ENCODE measurements at regions not wholly inside any gene's neighbourhood (a gene's known extent, or its start where the extent isn't known, plus 50 kb on each side); places are given as distances from the start of the nearest gene placed in this dataset.

DNA sequence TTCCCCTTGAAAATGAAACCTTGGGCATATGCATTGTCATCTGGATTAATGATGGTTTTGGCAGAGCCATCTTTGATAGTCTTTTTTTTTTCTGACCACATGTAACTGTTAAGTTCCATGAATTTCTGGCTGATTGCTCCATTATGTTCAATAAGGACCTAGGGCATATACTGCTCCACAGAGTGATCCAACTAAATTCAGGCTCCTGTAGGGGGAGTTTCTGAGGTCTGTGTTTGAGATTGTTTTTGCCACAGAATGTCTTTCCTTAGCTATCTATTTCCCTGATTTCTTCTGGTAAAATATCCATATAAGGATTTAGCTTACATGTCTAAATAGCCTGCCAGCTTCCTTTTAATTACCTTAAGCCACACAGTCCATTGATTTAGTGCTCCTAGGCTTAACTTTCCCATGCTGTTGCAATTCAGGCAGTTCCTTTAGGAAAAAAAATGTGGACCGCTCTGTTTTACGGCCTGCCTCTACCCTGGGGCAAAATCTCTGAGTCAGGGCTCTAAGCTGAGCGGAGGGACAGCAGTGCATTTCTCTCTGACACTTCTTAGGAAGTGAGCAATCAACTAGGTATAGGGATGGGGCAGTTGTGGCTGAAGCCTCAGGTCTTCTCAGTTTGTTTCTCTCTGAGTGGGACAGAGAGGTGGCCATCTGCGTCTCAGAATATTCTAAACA, 796.2 kb downstream of the NR2F2 start:
- no peaks in the 10 kb centered on the region for H3K4me1 ChIP-seq (ENCODE audit: insufficient read depth)
- no peaks in the 10 kb centered on the region for H3K9me2 ChIP-seq (replicated peaks; ENCODE audit: insufficient read depth)
- no peak overlapping the region for H2AFZ ChIP-seq
- H3K4me2 ChIP-seq, result no peak overlapping the region
- no peak overlapping the region for H3K4me3 ChIP-seq
- H3K27me3 ChIP-seq, result no peaks in the 10 kb centered on the region
- H3K36me3 ChIP-seq (replicated peaks; ENCODE audit: insufficient read depth, low read depth), result no peaks in the 10 kb centered on the region
- H3K9me3 ChIP-seq (ENCODE audit: low read depth), result no peaks in the 10 kb centered on the region
- WGBS (ENCODE audit: low lambda C conversion rate, missing lambda C conversion rate), result 46% methylated on average over 4 of the region's 4 CpGs
- no peak for DNase-seq (ENCODE audit: low spot score)
- no peak overlapping the region for H3K27ac ChIP-seq
- H3K79me2 ChIP-seq, result no peaks in the 10 kb centered on the region
- TF ChIP-seq, protein P1, sequence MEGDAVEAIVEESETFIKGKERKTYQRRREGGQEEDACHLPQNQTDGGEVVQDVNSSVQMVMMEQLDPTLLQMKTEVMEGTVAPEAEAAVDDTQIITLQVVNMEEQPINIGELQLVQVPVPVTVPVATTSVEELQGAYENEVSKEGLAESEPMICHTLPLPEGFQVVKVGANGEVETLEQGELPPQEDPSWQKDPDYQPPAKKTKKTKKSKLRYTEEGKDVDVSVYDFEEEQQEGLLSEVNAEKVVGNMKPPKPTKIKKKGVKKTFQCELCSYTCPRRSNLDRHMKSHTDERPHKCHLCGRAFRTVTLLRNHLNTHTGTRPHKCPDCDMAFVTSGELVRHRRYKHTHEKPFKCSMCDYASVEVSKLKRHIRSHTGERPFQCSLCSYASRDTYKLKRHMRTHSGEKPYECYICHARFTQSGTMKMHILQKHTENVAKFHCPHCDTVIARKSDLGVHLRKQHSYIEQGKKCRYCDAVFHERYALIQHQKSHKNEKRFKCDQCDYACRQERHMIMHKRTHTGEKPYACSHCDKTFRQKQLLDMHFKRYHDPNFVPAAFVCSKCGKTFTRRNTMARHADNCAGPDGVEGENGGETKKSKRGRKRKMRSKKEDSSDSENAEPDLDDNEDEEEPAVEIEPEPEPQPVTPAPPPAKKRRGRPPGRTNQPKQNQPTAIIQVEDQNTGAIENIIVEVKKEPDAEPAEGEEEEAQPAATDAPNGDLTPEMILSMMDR (IDR thresholded peaks at IDR 0.05; ENCODE audit: poor library complexity), result no peak
- TF ChIP-seq EZH2 (IDR thresholded peaks at IDR 0.05; ENCODE audit: borderline replicate concordance) (no peak), EZH2phosphoT487 (IDR thresholded peaks at IDR 0.05; ENCODE audit: low read depth, severe bottlenecking, unreplicated experiment) (no peak)
- H4K20me1 ChIP-seq (ENCODE audit: insufficient read depth, poor library complexity, severe bottlenecking), result no peaks in the 10 kb centered on the region

DNA sequence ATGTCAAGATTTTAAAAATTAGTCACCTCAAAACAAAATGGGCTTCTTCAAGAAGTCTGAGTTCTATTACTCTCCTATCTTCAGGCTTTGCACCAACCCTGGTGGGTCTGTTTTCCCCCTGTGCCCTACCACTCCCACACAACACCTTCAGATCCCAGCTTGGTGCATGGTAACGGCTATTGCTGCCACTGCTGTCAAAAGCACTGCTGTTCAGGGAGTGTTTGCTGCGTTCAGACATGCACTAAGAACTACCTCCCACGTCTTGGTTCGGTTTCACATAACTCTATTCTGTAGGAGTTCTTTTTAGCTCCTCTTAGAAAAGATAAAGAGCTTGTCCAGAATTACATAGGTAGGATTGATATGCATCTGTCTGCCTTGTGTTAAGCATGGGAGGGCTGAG, 799.2 kb downstream of the NR2F2 start:
- 77% methylated on average over 4 of the region's 4 CpGs for WGBS (ENCODE audit: low lambda C conversion rate, missing lambda C conversion rate)
- Histone ChIP-seq H3K36me3 (replicated peaks; ENCODE audit: insufficient read depth, low read depth) (no peaks in the 10 kb centered on the region), H3K4me2 (no peak overlapping the region), H2AFZ (no peak overlapping the region), H3K9me3 (ENCODE audit: low read depth) (no peaks in the 10 kb centered on the region), H3K27ac (no peak overlapping the region), H4K20me1 (ENCODE audit: insufficient read depth, poor library complexity, severe bottlenecking) (no peaks in the 10 kb centered on the region), H3K4me3 (no peak overlapping the region), H3K4me1 (ENCODE audit: insufficient read depth) (no peaks in the 10 kb centered on the region), H3K27me3 (no peaks in the 10 kb centered on the region), H3K79me2 (no peaks in the 10 kb centered on the region), H3K9me2 (replicated peaks; ENCODE audit: insufficient read depth) (no peaks in the 10 kb centered on the region)
- DNase-seq (ENCODE audit: low spot score), result no peak
- TF ChIP-seq, protein P1 (IDR thresholded peaks at IDR 0.05; ENCODE audit: poor library complexity), result no peak
- TF ChIP-seq EZH2phosphoT487 (IDR thresholded peaks at IDR 0.05; ENCODE audit: low read depth, severe bottlenecking, unreplicated experiment), result no peak
- no peak for TF ChIP-seq EZH2 (IDR thresholded peaks at IDR 0.05; ENCODE audit: borderline replicate concordance)

DNA sequence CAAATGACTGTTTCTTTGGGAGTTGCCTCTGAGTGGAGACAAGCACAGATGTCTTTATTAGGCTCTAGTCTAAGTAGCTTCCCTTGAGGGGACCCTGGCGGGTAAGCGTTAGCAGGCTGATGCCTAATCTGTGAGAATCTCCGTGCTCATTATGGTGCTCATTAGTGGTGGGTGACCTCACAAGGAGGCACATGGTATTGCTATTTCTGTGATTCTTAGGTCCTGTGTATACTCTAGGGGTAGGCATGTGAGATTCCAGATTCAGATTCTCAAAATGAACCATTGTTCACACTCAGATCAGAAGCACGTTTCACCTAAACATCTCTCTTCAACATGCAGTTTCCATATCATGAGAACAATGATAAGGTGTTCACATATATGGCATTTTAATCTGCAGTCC, 809.7 kb downstream of the NR2F2 start:
- H3K9me2 ChIP-seq (replicated peaks; ENCODE audit: insufficient read depth), result no peaks in the 10 kb centered on the region
- H3K4me2 ChIP-seq, result no peak overlapping the region
- no peak overlapping the region for H2AFZ ChIP-seq
- no peaks in the 10 kb centered on the region for H3K27me3 ChIP-seq
- no peaks in the 10 kb centered on the region for H3K36me3 ChIP-seq (replicated peaks; ENCODE audit: insufficient read depth, low read depth)
- H3K27ac ChIP-seq, result no peak overlapping the region
- H3K4me1 ChIP-seq (ENCODE audit: insufficient read depth), result no peaks in the 10 kb centered on the region
- WGBS (ENCODE audit: low lambda C conversion rate, missing lambda C conversion rate), result 58% methylated on average over 4 of the region's 4 CpGs
- H3K79me2 ChIP-seq, result no peaks in the 10 kb centered on the region
- H3K4me3 ChIP-seq, result no peak overlapping the region
- H3K9me3 ChIP-seq (ENCODE audit: low read depth), result no peaks in the 10 kb centered on the region
- no peak for TF ChIP-seq EZH2 (IDR thresholded peaks at IDR 0.05; ENCODE audit: borderline replicate concordance)
- TF ChIP-seq, protein P1 (IDR thresholded peaks at IDR 0.05; ENCODE audit: poor library complexity), result no peak
- TF ChIP-seq EZH2phosphoT487 (IDR thresholded peaks at IDR 0.05; ENCODE audit: low read depth, severe bottlenecking, unreplicated experiment), result no peak
- no peak for DNase-seq (ENCODE audit: low spot score)
- no peaks in the 10 kb centered on the region for H4K20me1 ChIP-seq (ENCODE audit: insufficient read depth, poor library complexity, severe bottlenecking)
